Neural progenitor cell (in vitro differentiated cells): ENCODE measurements at regions not wholly inside any gene's neighbourhood (a gene's known extent, or its start where the extent isn't known, plus 50 kb on each side); places are given as distances from the start of the nearest gene placed in this dataset.

ENCODE experiments used
- CTCF ChIP-seq: fragments of 200-600 bp; sonication (generic); IDR thresholded peaks from 2 replicates; pipeline ENCODE4 v1.5.1; 2017; ENCODE audit warnings: antibody characterized with exemption, mild to moderate bottlenecking
- EZH2 ChIP-seq: fragments of 200-600 bp; sonication (generic); IDR thresholded peaks from 2 replicates; pipeline ENCODE4 v1.6.1; 2017; ENCODE audit warnings: antibody characterized with exemption, mild to moderate bottlenecking, moderate library complexity

GRCh38 chr3:118838871-118839270 is 195.8 kb downstream of the IGSF11 start:
- TF ChIP-seq CTCF: no peak
- TF ChIP-seq EZH2: no peak
